Natural killer cell (primary cell): ENCODE measurements at regions not wholly inside any gene's neighbourhood (a gene's known extent, or its start where the extent isn't known, plus 50 kb on each side); places are given as distances from the start of the nearest gene placed in this dataset.

Experiments
- ATAC-seq, 3 donors: fragments of 150-1000 bp in 2 of 3; fragments of 200-7000 bp in 1 of 3; cut with Tn5 transposase; 1 replicate in 1 of 3; 2 replicates in 2 of 3; pipeline ENCODE4 v1.10.0; 2021; ENCODE audit warnings: mild to moderate bottlenecking in 2 of 3, moderate library complexity in 2 of 3
- DNase-seq, 2 donors: peaks; one replicate each; pipeline versions ENCODE4 v3.0.0 to v3.0.0-alpha.2; 2013 to 2021; ENCODE audit warnings: mixed read lengths in 1 of 2
- H3K27ac ChIP-seq: one replicate; pipeline ENCODE4 v1.5.1; 2013; ENCODE audit warnings: mild to moderate bottlenecking, low read length
- H3K27me3 ChIP-seq: one replicate; pipeline ENCODE4 v1.6.1; 2013; ENCODE audit warnings: low read length; ENCODE audit not compliant: control insufficient read depth, insufficient read depth
- H3K36me3 ChIP-seq: one replicate; pipeline ENCODE4 v1.6.1; 2013; ENCODE audit warnings: low read length; ENCODE audit not compliant: control insufficient read depth, insufficient read depth
- H3K4me1 ChIP-seq: one replicate; pipeline ENCODE4 v1.6.1; 2013; ENCODE audit warnings: low read length; ENCODE audit not compliant: control insufficient read depth, insufficient read depth
- H3K4me3 ChIP-seq: one replicate; pipeline ENCODE4 v1.5.1; 2013; ENCODE audit warnings: low read length
- H3K9me3 ChIP-seq: one replicate; pipeline ENCODE4 v1.6.1; 2013; ENCODE audit warnings: low read length; ENCODE audit not compliant: control insufficient read depth, insufficient read depth
- H3K27ac Mint-ChIP-seq, 2 donors: one replicate each; pipeline ENCODE4 v1.8.0; 2022; ENCODE audit warnings: mild to moderate bottlenecking in 2 of 2, mixed read lengths in 2 of 2, moderate library complexity in 1 of 2
- H3K27me3 Mint-ChIP-seq, 2 donors: one replicate each; pipeline ENCODE4 v1.8.0; 2022; ENCODE audit warnings: low read depth in 2 of 2, mixed read lengths in 2 of 2
- H3K36me3 Mint-ChIP-seq: one replicate; pipeline ENCODE4 v1.8.0; 2022; ENCODE audit warnings: mixed read lengths
- H3K4me1 Mint-ChIP-seq, 2 donors: one replicate each; pipeline ENCODE4 v1.8.0; 2022; ENCODE audit warnings: mixed read lengths in 2 of 2
- H3K4me3 Mint-ChIP-seq: one replicate; pipeline ENCODE4 v1.8.0; 2022; ENCODE audit warnings: mild to moderate bottlenecking, moderate library complexity, mixed read lengths
- H3K9me3 Mint-ChIP-seq, 2 donors: one replicate each; pipeline ENCODE4 v1.8.0; 2022; ENCODE audit warnings: mixed read lengths in 2 of 2
- CTCF ChIP-seq: fragments of 200-600 bp; IDR thresholded peaks from one replicate; pipeline ENCODE4 v1.8.0; 2022; ENCODE audit warnings: antibody characterized with exemption
- WGBS: methylation state at CpG from one replicate; pipeline ENCODE4 v1.1.7; 2013; ENCODE audit warnings: missing lambda C conversion rate; ENCODE audit not compliant: insufficient coverage; 5-methylcytosine and 5-hydroxymethylcytosine counted together
- intact Hi-C: fragments of 100-400 bp; cut with micrococcal nuclease; formaldehyde crosslinking; loops from one replicate; pipeline ENCODE4 v1.14.2; 2022

- Mint-ChIP-seq H3K4me1 (no peaks in the 10 kb centered on the region), H3K9me3 (no peaks in the 10 kb centered on the region), H3K4me3 (no peak overlapping the region), H3K27me3 (peaks cover 0 to 9% of the 10 kb centered on the region in 2 donors), H3K27ac (no peak overlapping the region), H3K36me3 (no peaks in the 10 kb centered on the region)
- Histone ChIP-seq H3K4me3 (no peak overlapping the region), H3K4me1 (no peaks in the 10 kb centered on the region), H3K27me3 (no peaks in the 10 kb centered on the region), H3K9me3 (no peaks in the 10 kb centered on the region), H3K27ac (no peak overlapping the region), H3K36me3 (no peaks in the 10 kb centered on the region)
- ATAC-seq, result no peak
- intact Hi-C loops, result no loop called here
- no peak for DNase-seq
- 77% methylated on average over 4 of the region's 5 CpGs for WGBS
- no peak for TF ChIP-seq CTCF
Observed at GRCh38 chr15:93527374-93528050, 438.5 kb upstream of the RGMA start.

- no peak overlapping the region for H3K4me3 Mint-ChIP-seq
- H3K4me1 ChIP-seq, result no peaks in the 10 kb centered on the region
- ATAC-seq (no peak), DNase-seq (no peak)
- H3K9me3 ChIP-seq, result no peaks in the 10 kb centered on the region
- H3K36me3 Mint-ChIP-seq, result no peaks in the 10 kb centered on the region
- no peak overlapping the region for H3K4me3 ChIP-seq
- no peaks in the 10 kb centered on the region for H3K4me1 Mint-ChIP-seq
- H3K27me3 Mint-ChIP-seq, result peaks cover 9 to 12% of the 10 kb centered on the region in 2 donors
- no peak overlapping the region for H3K27ac ChIP-seq
- no peaks in the 10 kb centered on the region for H3K27me3 ChIP-seq
- TF ChIP-seq CTCF, result no peak
- H3K27ac Mint-ChIP-seq, result no peak overlapping the region
- intact Hi-C loops, result no loop called here
- 76% methylated on average over 5 of the region's 6 CpGs for WGBS
- no peaks in the 10 kb centered on the region for H3K36me3 ChIP-seq
- no peaks in the 10 kb centered on the region for H3K9me3 Mint-ChIP-seq
Observed at GRCh38 chr15:93524432-93524831, 435.4 kb upstream of the RGMA start.

- Mint-ChIP-seq H3K4me1 (no peaks in the 10 kb centered on the region), H3K27ac (no peak overlapping the region), H3K27me3 (peaks cover 9 to 13% of the 10 kb centered on the region in 2 donors), H3K9me3 (no peaks in the 10 kb centered on the region), H3K36me3 (no peaks in the 10 kb centered on the region), H3K4me3 (no peak overlapping the region)
- H3K27me3 ChIP-seq, result no peaks in the 10 kb centered on the region
- no peak for TF ChIP-seq CTCF
- no peak overlapping the region for H3K27ac ChIP-seq
- no peaks in the 10 kb centered on the region for H3K4me1 ChIP-seq
- H3K36me3 ChIP-seq, result no peaks in the 10 kb centered on the region
- 89% methylated on average over 7 of the region's 7 CpGs for WGBS
- DNase-seq, result no peak
- intact Hi-C loops, result no loop called here
- no peak overlapping the region for H3K4me3 ChIP-seq
- no peak for ATAC-seq
- H3K9me3 ChIP-seq, result no peaks in the 10 kb centered on the region
Observed at GRCh38 chr15:93523481-93523880, 434.5 kb upstream of the RGMA start.

- H3K27me3 ChIP-seq, result no peaks in the 10 kb centered on the region
- intact Hi-C loops, result no loop called here
- H3K4me3 ChIP-seq, result no peak overlapping the region
- no peaks in the 10 kb centered on the region for H3K4me1 Mint-ChIP-seq
- no peak overlapping the region for H3K4me3 Mint-ChIP-seq
- H3K27ac Mint-ChIP-seq, result no peak overlapping the region
- no peaks in the 10 kb centered on the region for H3K36me3 ChIP-seq
- DNase-seq (no peak), ATAC-seq (no peak)
- H3K4me1 ChIP-seq, result no peaks in the 10 kb centered on the region
- H3K36me3 Mint-ChIP-seq, result no peaks in the 10 kb centered on the region
- no peaks in the 10 kb centered on the region for H3K9me3 Mint-ChIP-seq
- 83% methylated on average over 3 of the region's 4 CpGs for WGBS
- TF ChIP-seq CTCF, result no peak
- H3K27me3 Mint-ChIP-seq, result peaks cover 22 to 27% of the 10 kb centered on the region in 2 donors
- no peaks in the 10 kb centered on the region for H3K9me3 ChIP-seq
- no peak overlapping the region for H3K27ac ChIP-seq
Observed at GRCh38 chr15:93520206-93520605, 431.2 kb upstream of the RGMA start.
